ENCODE measurements at regions not wholly inside any gene's neighbourhood (a gene's known extent, or its start where the extent isn't known, plus 50 kb on each side); places are given as distances from the start of the nearest gene placed in this dataset.

DNA sequence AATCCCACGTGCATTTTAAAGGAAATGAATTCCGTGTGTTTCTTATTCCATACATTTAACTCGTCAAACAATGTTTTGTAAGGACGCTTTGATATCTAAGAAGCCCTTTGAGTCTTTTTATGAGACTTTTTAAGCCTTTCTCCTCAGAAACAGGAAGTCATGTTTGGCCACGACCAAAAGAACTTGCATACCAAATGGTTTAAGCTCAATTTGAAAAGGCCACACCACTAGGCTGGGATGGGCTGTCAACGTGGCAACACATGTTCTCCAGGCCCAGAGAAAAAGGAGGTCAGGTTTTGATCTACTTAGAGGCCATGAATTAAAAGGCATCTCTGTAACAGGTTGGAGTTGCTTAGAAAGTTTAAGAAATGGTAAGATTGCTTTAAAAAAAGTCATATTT lies 441.8 kb downstream of the CMPK2 start:
- no peak for DNase-seq

DNA sequence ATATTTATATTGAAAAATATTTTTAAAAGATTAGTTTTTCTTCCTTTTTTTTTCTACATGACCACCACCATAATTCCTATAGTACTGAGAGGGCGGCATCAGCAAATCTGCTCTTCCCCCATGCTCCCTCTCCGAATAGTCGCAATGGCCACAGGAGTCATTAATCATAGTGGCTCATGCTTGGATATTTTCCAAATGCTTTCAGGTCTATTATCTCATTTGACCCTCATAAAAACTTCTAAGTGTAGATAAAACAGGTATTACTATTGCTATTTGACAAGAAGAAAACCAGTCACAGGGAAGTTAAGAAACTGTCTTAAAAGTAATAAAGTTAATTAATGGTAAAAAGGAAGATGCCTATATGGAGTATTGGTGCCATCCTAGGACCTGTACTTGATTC lies 440.7 kb downstream of the CMPK2 start:
- no peak for DNase-seq

GRCh38 chr2:6429210-6429986 lies 436.3 kb downstream of the CMPK2 start:
- DNase-seq = no peak

DNA sequence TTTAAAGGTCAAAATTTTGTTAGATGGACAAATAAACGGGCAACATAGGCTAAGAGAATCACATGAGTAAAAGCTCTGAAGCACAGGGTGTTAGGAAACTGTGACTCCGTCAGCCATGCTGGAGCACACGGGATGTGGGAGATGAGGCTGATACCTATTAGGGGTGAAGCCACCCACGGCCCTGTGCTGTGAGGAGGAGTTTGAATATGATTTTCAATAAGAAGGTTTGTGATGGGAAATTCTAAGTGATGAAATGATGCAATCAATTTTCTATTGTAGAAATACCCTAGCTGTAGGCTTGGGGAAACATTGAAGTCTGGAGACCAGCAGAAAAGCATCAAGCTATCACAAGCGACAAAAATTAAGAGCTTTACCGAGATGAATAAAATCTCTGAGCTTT lies 431.3 kb downstream of the CMPK2 start:
- DNase-seq = no peak

DNA sequence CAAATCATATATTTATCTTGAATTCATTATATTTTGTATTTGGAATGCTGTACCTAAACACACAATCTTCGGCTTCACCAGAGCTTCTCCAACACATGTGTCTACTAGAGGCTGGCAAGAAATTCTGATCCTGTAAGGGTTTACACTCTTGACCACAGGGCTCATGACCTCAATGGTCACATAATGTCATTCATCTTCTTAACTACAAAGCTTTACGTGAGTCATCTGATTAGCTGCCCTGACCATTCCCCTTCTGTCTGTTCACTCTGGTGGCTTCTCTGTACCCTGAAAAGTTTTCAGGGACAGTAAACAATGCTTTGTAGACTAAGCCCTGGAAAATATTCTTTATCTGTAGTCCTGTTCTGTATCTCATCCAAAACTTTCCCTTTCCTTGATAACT lies 423.9 kb downstream of the CMPK2 start:
- DNase-seq = no peak

- DNase-seq = no peak
Measured at GRCh38 chr2:6442252-6442985, 423.3 kb downstream of the CMPK2 start.

GRCh38 chr2:6443061-6443823 lies 422.5 kb downstream of the CMPK2 start:
- DNase-seq = no peak

GRCh38 chr2:6444514-6444913 lies 421.2 kb downstream of the CMPK2 start:
- no peak for DNase-seq

- no peak for DNase-seq
Measured at GRCh38 chr2:6445156-6445555, 420.6 kb downstream of the CMPK2 start.

DNA sequence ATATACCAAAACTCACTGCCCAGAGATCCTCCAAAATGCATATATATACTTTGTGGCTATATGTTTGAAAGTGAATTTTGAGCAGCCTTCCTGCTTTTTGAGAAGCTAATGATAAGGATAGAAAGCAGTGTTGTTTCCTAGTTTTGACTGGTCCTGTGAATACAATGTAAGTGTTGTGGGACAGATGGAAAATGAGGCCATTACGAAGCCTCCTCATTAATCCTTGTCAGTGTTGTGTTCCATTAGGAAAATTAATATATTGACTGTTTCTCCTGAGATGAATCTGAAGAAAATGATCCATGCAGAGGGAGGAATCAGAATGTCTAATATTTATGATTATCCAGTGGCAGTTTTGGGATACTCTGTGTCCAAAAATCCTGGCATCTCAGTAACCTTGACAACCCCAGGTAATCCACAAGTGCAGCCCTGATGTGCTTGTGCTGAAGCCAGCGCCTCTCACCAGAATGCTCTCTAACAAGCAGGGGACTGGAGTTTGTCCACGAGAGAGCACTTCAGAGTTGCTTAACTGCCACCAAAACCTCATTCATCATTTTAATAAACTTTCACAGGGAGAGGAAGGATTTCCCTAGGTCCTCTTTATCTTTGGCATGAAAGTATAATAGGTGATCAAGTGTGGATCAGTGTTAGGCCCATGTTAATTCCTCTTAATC lies 418.6 kb downstream of the CMPK2 start:
- DNase-seq = no peak

DNA sequence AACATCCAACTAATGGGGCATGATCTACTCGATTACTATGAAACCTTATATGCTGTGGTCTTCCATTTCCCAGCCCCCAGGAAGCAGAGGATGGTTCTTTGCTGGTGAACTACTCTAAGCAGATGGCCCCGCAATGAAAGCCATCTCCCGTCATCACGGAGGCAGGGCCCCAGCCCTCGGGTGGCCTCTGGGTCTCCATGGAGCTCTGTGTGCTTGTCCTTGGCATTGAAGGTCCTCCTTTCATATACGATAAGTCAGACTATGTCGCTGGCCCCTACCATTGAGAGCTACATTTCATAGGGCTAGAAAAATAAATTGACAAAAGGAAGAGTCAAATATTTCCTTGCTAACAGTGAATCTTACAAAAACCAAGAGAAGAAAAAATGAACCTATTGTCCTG lies 416.8 kb downstream of the CMPK2 start:
- no peak for DNase-seq

DNA sequence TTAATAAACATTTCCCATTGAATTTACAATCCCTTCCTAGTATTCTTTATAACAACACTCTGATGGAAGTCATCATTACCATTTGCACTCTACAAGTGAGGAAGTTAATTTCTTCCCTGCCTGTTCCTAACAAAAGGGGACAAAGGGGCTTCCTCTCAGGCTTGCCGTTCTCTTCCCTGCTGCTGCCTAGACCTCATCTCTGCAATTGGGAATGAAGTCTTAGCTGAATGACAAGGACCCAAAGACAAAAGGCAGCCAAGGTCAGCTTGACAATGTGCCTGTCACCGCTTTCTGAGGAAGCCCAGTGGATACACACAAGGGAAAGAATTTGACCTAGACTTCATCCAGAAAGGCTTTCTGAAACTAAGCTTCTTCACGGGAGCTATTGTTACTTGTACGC lies 416.4 kb downstream of the CMPK2 start:
- no peak for DNase-seq

GRCh38 chr2:6452702-6453481 lies 412.8 kb downstream of the CMPK2 start:
- no peak for DNase-seq

DNA sequence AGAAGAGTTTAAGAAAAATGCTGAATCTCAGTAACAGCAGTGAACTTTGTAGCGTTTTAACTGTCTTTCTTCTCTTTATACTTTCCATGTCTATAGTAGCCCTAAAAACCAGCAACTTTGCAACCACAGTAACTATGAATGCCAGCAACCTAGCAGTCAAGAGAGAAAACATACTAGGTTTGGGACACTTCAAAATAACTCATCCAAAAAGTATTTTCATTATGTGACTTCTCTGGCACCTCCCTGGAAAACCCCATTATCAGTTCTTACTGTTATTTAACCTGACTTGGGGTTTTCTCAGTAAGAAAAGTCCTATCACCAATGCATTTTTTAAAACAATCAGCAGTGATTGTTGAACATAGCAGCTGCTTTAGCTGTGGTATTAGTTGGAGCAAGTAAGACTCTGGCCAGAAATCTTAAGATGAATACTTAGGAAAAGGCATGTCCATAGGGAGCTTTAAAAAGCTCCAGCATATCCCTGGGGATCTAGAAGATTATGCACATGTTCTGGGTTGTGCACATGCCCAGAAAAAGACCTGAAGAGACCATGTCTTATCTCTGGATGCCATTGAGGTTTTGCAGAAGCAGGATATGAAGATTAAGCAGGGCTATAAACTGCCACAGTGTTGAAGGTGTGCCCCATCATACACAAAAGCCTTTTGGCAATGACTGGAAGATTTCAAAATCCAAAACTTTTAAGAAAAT lies 411.3 kb downstream of the CMPK2 start:
- DNase-seq = no peak

GRCh38 chr2:6459138-6459537 lies 406.6 kb downstream of the CMPK2 start:
- no peak for DNase-seq

GRCh38 chr2:6470518-6470917 lies 395.2 kb downstream of the CMPK2 start:
- DNase-seq = no peak

GRCh38 chr2:6471419-6471818 lies 394.3 kb downstream of the CMPK2 start:
- no peak for DNase-seq

DNA sequence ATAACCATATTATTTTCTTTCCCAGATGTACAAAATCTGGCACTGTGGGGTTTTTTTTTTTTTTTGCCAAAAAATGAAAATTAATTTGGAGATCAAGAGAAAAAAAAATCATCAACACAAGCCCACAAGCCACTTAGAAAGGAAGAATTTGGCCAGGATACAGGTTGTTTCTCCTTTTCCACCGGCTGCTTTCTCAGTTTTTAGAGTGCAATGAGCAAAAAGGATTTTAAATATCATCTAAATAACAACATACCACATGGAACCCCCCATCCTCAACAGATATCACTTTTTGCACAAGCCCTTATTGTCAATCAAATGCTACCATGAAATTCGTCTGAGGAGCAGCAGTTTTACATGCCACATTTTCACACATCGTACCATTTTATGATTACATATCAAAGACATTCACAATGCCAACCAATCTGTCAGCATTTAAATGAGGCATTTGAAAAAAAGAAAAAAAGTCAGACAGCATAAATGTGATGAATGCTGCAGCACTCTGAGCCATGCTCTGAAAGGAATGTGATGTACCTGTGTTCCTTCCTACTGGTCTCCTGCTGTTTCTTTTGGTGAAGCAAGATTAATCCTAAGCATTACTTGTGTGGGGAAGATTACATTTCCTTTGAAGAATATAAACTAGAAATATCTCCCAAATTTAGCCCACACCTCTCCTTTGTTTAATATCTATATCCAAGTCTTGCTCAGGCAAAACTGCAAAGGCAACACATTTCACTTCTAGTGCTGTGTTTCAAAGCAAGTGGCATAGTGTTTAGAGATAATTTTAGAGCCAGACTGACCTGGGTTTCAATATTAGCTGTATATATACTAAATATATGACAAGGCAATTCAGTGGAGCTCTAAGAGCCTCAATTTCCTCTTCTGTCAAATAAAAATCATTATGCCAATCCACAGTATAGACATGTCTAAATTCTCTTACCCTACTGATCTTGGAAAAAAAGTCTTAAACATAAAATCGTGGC lies 391.3 kb downstream of the CMPK2 start:
- DNase-seq = no peak

- no peak for DNase-seq
Measured at GRCh38 chr2:6475155-6475940, 390.4 kb downstream of the CMPK2 start.

Measured in right kidney (tissue), 1 donor.